HEK293 (cell line): ENCODE measurements at regions not wholly inside any gene's neighbourhood (a gene's known extent, or its start where the extent isn't known, plus 50 kb on each side); places are given as distances from the start of the nearest gene placed in this dataset.

Experiments
- ZFP41 ChIP-seq: fragments of 450-650 bp; formaldehyde crosslinking; IDR thresholded peaks from 2 replicates; pipeline ENCODE4 v1.5.1; 2016; ENCODE audit warnings: missing biosample characterization, missing genetic modification characterization, borderline replicate concordance
- ZNF302 ChIP-seq: fragments of 450-650 bp; formaldehyde crosslinking; IDR thresholded peaks from 2 replicates; pipeline ENCODE4 v1.5.1; 2016; ENCODE audit warnings: missing biosample characterization, missing genetic modification characterization, low read depth
- ZNF785 ChIP-seq: fragments of 450-650 bp; formaldehyde crosslinking; IDR thresholded peaks from 2 replicates; pipeline ENCODE4 v1.5.1; 2016; ENCODE audit warnings: missing biosample characterization, missing genetic modification characterization

DNA sequence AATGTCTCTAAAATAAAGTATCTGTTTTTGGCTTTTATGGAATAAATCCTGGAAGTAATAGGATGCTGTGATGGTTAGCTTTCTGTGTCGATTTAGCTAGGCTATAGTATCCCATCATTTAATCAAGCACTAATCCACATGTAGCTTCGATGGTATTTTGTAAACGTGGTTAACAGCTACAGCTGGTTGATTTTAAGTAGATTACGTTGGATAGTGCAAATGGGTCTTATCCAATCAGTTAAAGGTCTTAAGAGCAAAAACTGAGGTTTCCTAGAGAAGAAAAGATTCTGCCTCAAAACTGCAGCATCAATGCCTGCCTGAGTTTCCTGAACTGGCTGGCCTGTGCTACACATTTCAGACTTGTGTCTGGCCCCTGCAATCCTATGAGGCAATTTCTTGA, 314.2 kb upstream of the SORL1-AS1 start:
- no peak for TF ChIP-seq ZNF302 (tag by site-specific recombination)
- no peak for TF ChIP-seq ZNF785 (tag by site-specific recombination)
- no peak for TF ChIP-seq ZFP41 (tag by site-specific recombination)
